Adrenal gland (tissue), 9 donors: ENCODE measurements at regions not wholly inside any gene's neighbourhood (a gene's known extent, or its start where the extent isn't known, plus 50 kb on each side); places are given as distances from the start of the nearest gene placed in this dataset.

Source experiments
- DNase-seq, 7 donors: peaks; one replicate each; pipeline ENCODE4 v3.0.0-alpha.2; 2019 to 2020
- H3K27ac ChIP-seq, 5 donors: fragments of 200-600 bp; sonication (generic) in 4 of 5; 1 replicate in 3 of 5; 2 replicates in 2 of 5; pipeline versions ENCODE4 v1.5.1 to v1.8.0; 2016 to 2020; ENCODE audit warnings: mild to moderate bottlenecking in 1 of 5
- H3K27me3 ChIP-seq: fragments of 200-600 bp; 2 replicates; pipeline ENCODE4 v1.8.0; 2021
- H3K36me3 ChIP-seq, 2 donors: fragments of 200-600 bp; replicated peaks in 1 of 2; 1 replicate in 1 of 2; 2 replicates in 1 of 2; pipeline versions ENCODE4 v1.5.1 to v1.8.0; 2018 to 2022
- H3K4me1 ChIP-seq, 2 donors: fragments of 200-600 bp; replicated peaks in 1 of 2; 1 replicate in 1 of 2; 2 replicates in 1 of 2; pipeline versions ENCODE4 v1.5.1 to v1.8.0; 2018 to 2021
- H3K4me3 ChIP-seq, 4 donors: fragments of 200-600 bp; sonication (generic) in 3 of 4; one replicate each; pipeline ENCODE4 v1.5.1; 2016 to 2018
- H3K9me3 ChIP-seq, 3 donors: fragments of 200-600 bp; sonication (generic) in 1 of 3; replicated peaks in 1 of 3; 1 replicate in 2 of 3; 2 replicates in 1 of 3; pipeline versions ENCODE4 v1.5.1 to v1.8.0; 2016 to 2021
- POLR2A ChIP-seq, 2 donors: fragments of 450-650 bp; IDR thresholded peaks; one replicate each; pipeline ENCODE4 v1.6.1; 2017; ENCODE audit warnings: antibody characterized with exemption in 2 of 2, mild to moderate bottlenecking in 2 of 2, moderate library complexity in 1 of 2
- WGBS, 4 donors: extraction: QIAGEN DNeasy Blood & Tissue Kit in 2 of 4; methylation state at CpG; one replicate each; pipeline versions ENCODE4 v1.1.5 to v1.1.7; 2013 to 2017; 5-methylcytosine and 5-hydroxymethylcytosine counted together
- intact Hi-C, 2 donors: fragments of 100-400 bp; cut with DNase I; formaldehyde crosslinking; loops; one replicate each; pipeline versions ENCODE4 v1.14.1 to v1.15.0; 2022 to 2023
- TF ChIP-seq, protein P1 (sequence below), 6 experiments: fragments of 450-650 bp in 4 of 6; fragments of 200-600 bp in 2 of 6; sonication (generic) in 1 of 6; IDR thresholded peaks; 1 replicate in 5 of 6; 2 replicates in 1 of 6; pipeline versions ENCODE4 v1.5.1 to v1.8.0; 2016 to 2021; ENCODE audit warnings: antibody characterized with exemption in 6 of 6, mild to moderate bottlenecking in 2 of 6, moderate library complexity in 1 of 6
- donor health status: healthy with polysubstance abuse.
- donor health status: Bipolar disorder and iron deficiency.
- donor health status: DM: yes; HTN: yes; CAD: no.
- donor health status: DM: no; HTN: no; CAD: no.
- donor health status: DM: no; HTN: no; CAD: no.

DNA sequence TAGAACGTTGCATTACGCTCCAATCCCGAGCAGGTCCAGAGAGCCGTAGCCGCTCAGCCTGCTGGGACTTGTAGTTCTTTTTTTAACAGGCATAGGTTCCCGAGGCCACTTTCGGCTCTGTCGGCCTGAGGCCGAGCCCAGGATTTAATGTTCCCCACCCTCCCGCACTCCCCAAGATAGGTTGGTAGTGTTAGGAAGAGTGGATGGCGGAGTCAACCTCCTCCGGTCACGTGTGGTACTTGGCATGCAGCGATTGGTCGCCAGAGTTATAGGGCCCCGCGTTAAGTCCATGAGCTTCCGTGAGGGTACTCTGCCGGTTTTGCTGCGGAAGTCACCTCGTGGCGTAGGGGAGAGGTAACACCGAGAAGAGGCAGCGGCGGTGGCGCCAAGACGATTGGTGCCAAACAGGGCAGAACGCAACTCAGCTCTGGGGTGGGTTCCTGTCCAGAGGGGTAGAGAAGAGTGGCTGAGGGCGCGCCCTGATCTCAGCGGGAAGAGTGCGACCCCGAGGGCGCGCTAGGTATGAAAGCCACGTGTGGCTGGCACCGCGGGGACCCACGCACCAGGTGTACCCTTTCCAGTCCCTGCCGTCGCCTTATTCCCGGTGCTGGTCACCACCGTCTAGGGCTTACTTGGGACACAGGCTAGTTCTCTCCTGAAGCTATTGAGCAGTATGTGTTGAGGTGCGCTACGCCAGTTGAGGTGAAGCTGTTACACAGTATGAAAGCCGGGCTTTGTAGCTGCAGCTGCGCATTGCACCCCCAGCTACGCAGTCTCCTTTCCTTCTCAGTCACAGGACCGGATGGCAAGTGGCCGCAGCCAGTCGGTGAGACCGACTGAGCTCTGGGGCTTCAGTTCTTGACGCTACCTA lies 177.2 kb downstream of the KDM5D start:
- Histone ChIP-seq H3K9me3 (no peaks in the 10 kb centered on the region), H3K4me1 (no peaks in the 10 kb centered on the region), H3K27ac (peak overlapping the region in 2 of 5 donors; percentile 33 to 84), H3K4me3 (peak overlapping the region in 1 of 4 donors; percentile 33), H3K27me3 (no peaks in the 10 kb centered on the region), H3K36me3 (no peaks in the 10 kb centered on the region)
- intact Hi-C loops = no loop called here
- peak in 2 of 7 donors; percentile 91 to 97 for DNase-seq
- WGBS, 4 donors = 0 to 1% methylated on average over 16 to 53 of the region's 53 CpGs; no CpG with 5 or more reads in 2 of the 4 donors
- no peak for TF ChIP-seq POLR2A (IDR thresholded peaks at IDR 0.05)
- TF ChIP-seq, protein P1, sequence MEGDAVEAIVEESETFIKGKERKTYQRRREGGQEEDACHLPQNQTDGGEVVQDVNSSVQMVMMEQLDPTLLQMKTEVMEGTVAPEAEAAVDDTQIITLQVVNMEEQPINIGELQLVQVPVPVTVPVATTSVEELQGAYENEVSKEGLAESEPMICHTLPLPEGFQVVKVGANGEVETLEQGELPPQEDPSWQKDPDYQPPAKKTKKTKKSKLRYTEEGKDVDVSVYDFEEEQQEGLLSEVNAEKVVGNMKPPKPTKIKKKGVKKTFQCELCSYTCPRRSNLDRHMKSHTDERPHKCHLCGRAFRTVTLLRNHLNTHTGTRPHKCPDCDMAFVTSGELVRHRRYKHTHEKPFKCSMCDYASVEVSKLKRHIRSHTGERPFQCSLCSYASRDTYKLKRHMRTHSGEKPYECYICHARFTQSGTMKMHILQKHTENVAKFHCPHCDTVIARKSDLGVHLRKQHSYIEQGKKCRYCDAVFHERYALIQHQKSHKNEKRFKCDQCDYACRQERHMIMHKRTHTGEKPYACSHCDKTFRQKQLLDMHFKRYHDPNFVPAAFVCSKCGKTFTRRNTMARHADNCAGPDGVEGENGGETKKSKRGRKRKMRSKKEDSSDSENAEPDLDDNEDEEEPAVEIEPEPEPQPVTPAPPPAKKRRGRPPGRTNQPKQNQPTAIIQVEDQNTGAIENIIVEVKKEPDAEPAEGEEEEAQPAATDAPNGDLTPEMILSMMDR (IDR thresholded peaks at IDR 0.05) = no peak

DNA sequence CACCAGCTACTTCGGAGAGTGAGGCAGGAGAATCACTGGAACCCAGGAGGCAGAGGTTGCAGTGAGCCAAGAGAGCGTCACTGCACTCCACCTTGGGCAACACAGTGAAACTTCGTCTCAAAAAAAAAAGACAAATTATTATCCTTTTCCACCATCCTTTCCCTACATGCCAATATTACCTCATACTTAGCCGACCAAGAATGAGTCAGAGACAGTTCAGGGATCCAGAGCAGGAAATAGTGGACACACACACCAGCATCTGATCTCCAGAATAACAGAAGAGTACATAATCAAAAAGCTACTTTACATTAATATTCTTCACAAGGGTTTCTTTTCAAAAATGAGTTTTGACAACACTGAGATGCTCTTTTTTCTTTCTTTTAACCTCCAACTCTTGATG lies 185.4 kb downstream of the KDM5D start:
- TF ChIP-seq POLR2A (IDR thresholded peaks at IDR 0.05) = no peak
- TF ChIP-seq, protein P1 (IDR thresholded peaks at IDR 0.05) = no peak
- Histone ChIP-seq H3K9me3 (no peaks in the 10 kb centered on the region), H3K4me3 (no peak overlapping the region), H3K36me3 (no peaks in the 10 kb centered on the region), H3K27ac (no peak overlapping the region), H3K4me1 (no peaks in the 10 kb centered on the region), H3K27me3 (no peaks in the 10 kb centered on the region)
- no peak for DNase-seq
- 81 to 82% methylated on average over 4 of the region's 4 CpGs; no CpG with 5 or more reads in 2 of the 4 donors for WGBS, 4 donors
- intact Hi-C loops = no loop called here

DNA sequence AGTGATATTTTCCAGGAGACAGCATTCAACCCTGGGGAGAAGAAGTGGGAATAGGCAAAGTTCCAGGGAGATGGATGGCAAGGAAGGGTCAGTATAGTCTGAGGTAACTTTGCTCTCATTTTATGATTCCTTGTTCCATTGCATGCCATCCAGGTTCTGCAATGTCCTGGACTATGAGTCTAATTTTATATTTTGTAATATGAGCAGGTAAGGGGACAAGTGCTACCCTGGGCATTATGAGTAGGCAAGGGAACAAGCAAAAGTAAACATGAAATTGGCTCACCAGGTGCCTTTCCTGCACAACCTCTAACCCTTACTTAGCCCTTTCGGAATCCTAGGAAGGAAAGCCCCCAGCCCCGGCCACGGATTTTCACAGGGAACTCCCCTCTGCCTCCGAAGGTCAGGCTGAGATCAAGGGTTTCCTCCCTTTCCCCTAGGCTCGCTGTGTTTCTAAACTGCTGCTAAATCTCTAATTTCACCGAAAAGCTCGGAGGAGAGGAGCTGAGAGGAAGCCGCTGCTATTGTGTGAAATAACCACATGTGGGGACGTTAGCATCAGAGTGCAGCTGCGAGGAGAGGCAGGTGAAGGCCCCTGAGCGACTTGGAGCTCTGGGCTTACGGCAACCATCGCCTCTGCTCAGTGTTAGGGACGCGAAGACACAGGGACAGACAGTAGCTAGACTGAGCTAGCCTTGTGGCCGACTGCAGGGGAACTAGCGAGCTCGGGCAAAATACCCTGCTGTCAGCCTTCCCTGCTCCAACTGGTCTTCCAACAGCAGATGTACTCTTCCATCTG lies 194.7 kb downstream of the KDM5D start:
- no peaks in the 10 kb centered on the region for H3K9me3 ChIP-seq
- intact Hi-C loops = no loop called here
- WGBS, 4 donors = 48 to 60% methylated on average over 14 to 18 of the region's 18 CpGs; no CpG with 5 or more reads in 2 of the 4 donors
- H3K36me3 ChIP-seq = no peaks in the 10 kb centered on the region
- no peaks in the 10 kb centered on the region for H3K27me3 ChIP-seq
- H3K4me1 ChIP-seq = no peaks in the 10 kb centered on the region
- DNase-seq = no peak
- no peak overlapping the region for H3K4me3 ChIP-seq
- no peak overlapping the region for H3K27ac ChIP-seq
- TF ChIP-seq POLR2A (IDR thresholded peaks at IDR 0.05) = no peak
- TF ChIP-seq, protein P1 (IDR thresholded peaks at IDR 0.05) = no peak
